ENCODE measurements at regions not wholly inside any gene's neighbourhood (a gene's known extent, or its start where the extent isn't known, plus 50 kb on each side); places are given as distances from the start of the nearest gene placed in this dataset.

DNA sequence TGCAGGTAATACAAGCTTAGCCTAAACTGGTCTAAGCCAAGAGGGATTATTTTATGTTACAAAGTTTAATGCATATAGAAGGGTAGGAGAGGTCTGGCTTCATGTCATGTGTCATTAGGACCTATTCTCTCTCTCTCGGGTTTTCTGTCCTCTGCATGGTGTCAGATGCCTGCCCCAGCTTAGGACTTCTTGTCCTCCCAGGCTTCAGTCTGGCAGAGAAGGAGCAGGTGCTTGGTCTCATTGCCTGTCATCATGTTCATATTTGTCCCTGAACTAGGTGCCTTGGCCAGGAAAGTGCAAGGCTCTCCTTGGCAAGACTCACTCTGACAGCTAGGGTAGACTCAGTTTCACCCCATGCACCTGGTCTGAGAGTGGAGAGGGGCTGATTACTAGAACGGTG is 126.3 kb downstream of the ADAMTS15 start:
- no peaks in the 10 kb centered on the region for H3K9me3 ChIP-seq (replicated peaks)
- H3K4me3 ChIP-seq: no peak overlapping the region
- peaks cover 19% of the 10 kb centered on the region for H3K4me1 ChIP-seq
- TF ChIP-seq, protein P1, sequence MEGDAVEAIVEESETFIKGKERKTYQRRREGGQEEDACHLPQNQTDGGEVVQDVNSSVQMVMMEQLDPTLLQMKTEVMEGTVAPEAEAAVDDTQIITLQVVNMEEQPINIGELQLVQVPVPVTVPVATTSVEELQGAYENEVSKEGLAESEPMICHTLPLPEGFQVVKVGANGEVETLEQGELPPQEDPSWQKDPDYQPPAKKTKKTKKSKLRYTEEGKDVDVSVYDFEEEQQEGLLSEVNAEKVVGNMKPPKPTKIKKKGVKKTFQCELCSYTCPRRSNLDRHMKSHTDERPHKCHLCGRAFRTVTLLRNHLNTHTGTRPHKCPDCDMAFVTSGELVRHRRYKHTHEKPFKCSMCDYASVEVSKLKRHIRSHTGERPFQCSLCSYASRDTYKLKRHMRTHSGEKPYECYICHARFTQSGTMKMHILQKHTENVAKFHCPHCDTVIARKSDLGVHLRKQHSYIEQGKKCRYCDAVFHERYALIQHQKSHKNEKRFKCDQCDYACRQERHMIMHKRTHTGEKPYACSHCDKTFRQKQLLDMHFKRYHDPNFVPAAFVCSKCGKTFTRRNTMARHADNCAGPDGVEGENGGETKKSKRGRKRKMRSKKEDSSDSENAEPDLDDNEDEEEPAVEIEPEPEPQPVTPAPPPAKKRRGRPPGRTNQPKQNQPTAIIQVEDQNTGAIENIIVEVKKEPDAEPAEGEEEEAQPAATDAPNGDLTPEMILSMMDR (IDR thresholded peaks at IDR 0.05; ENCODE audit: borderline replicate concordance): no peak
- peak overlapping the region; percentile 9 for H3K27ac ChIP-seq (replicated peaks)
- intact Hi-C loops (cut with micrococcal nuclease): no loop called here
- no peaks in the 10 kb centered on the region for H3K27me3 ChIP-seq (ENCODE audit: low read depth)
- H3K36me3 ChIP-seq: no peaks in the 10 kb centered on the region
- no peak for DNase-seq

DNA sequence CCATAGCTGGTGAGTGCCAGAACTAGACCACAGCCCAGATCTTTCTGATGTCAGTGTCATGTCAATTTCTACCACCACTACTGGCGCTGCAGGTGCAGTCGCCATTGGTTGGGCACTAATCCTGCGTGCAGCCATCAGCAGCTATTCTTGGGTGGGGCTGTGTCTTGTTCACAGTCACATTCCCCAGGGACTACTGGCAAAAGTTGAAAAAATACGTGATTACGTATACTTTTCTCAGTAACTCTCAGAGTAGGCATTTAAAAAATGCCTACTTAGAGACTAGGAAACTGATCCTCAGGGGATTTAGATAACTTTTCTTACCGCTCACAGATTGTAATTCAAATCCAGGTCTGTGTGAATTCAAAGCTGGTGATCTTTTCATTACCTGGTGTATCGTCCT is 127.7 kb downstream of the ADAMTS15 start:
- Histone ChIP-seq H3K4me1 (peaks cover 32% of the 10 kb centered on the region), H3K9me3 (replicated peaks) (no peaks in the 10 kb centered on the region), H3K36me3 (no peaks in the 10 kb centered on the region), H3K4me3 (no peak overlapping the region), H3K27ac (replicated peaks) (no peak overlapping the region), H3K27me3 (ENCODE audit: low read depth) (no peaks in the 10 kb centered on the region)
- no peak for DNase-seq
- intact Hi-C loops (cut with micrococcal nuclease): no loop called here
- TF ChIP-seq, protein P1 (IDR thresholded peaks at IDR 0.05; ENCODE audit: borderline replicate concordance): no peak

GRCh38 chr11:130578738-130579368 is 130.4 kb downstream of the ADAMTS15 start:
- intact Hi-C loops (cut with micrococcal nuclease): no loop called here
- H3K4me3 ChIP-seq: no peak overlapping the region
- TF ChIP-seq, protein P1 (IDR thresholded peaks at IDR 0.05; ENCODE audit: borderline replicate concordance): no peak
- DNase-seq: no peak
- H3K27ac ChIP-seq (replicated peaks): no peak overlapping the region
- H3K9me3 ChIP-seq (replicated peaks): no peaks in the 10 kb centered on the region
- peaks cover 33% of the 10 kb centered on the region for H3K4me1 ChIP-seq
- H3K27me3 ChIP-seq (ENCODE audit: low read depth): no peaks in the 10 kb centered on the region
- no peaks in the 10 kb centered on the region for H3K36me3 ChIP-seq

DNA sequence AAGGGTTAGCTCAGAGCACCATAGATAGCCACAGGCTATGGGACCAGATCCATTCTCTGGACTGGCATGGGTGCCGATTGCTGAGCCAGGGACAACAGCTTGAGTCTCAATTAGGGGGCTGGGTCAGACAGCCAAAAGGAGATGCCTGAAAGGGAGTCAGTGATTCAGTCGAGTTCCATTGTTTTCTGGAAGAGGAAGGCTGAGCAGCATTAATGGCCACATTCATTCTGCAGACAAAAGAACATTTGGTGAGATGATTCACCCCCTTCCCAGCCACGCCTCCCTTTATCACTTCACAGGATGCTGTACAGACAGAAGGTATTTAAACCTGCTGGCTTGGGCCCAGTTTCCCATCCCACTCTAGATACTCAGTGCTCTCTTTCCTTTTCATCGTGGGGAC is 131.9 kb downstream of the ADAMTS15 start:
- TF ChIP-seq, protein P1 (IDR thresholded peaks at IDR 0.05; ENCODE audit: borderline replicate concordance): no peak
- H3K4me3 ChIP-seq: no peak overlapping the region
- intact Hi-C loops (cut with micrococcal nuclease): no loop called here
- peak; percentile 53 for DNase-seq
- peak overlapping the region; percentile 75 for H3K27ac ChIP-seq (replicated peaks)
- H3K27me3 ChIP-seq (ENCODE audit: low read depth): no peaks in the 10 kb centered on the region
- no peaks in the 10 kb centered on the region for H3K9me3 ChIP-seq (replicated peaks)
- H3K36me3 ChIP-seq: no peaks in the 10 kb centered on the region
- peaks cover 33% of the 10 kb centered on the region for H3K4me1 ChIP-seq

DNA sequence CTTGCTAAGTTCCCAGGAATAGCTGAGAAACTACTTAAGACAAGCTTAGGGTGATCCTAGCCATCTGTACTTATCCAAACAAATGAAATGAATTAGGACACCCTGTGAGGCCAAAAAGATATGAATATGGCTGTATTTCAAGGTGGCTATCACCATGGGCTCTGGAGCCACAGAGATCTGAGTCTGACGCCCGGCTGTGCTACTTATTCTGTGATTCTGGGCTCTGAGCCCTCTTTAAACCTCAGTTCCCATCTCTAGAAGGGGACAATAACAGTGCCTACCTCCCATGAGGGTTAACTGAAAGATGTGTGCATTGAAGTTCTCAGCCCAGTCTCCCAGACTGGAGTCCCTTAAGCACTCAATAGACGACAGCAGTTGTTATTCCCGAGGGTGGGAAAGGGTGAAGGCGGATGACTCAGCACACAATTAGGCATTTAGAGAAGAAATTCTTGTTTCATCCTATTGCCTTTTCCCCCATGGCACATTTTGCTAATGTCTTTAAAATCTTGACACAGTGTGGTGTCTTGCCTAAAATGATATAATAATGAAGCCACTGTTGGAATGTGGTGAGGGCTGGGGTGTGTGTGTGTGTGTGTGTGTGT is 132.5 kb downstream of the ADAMTS15 start:
- DNase-seq: no peak
- TF ChIP-seq, protein P1 (IDR thresholded peaks at IDR 0.05; ENCODE audit: borderline replicate concordance): no peak
- Histone ChIP-seq H3K9me3 (replicated peaks) (no peaks in the 10 kb centered on the region), H3K27me3 (ENCODE audit: low read depth) (no peaks in the 10 kb centered on the region), H3K4me3 (no peak overlapping the region), H3K4me1 (peaks cover 38% of the 10 kb centered on the region), H3K27ac (replicated peaks) (peak overlapping the region; percentile 75), H3K36me3 (no peaks in the 10 kb centered on the region)
- intact Hi-C loops (cut with micrococcal nuclease): no loop called here
